Neural progenitor cell (in vitro differentiated cells): ENCODE measurements at regions not wholly inside any gene's neighbourhood (a gene's known extent, or its start where the extent isn't known, plus 50 kb on each side); places are given as distances from the start of the nearest gene placed in this dataset.

Experiments
- CTCF ChIP-seq: fragments of 200-600 bp; sonication (generic); IDR thresholded peaks from 2 replicates; pipeline ENCODE4 v1.5.1; 2017; ENCODE audit warnings: antibody characterized with exemption, mild to moderate bottlenecking
- EZH2phosphoT487 ChIP-seq: fragments of 200-600 bp; sonication (generic); IDR thresholded peaks from 2 replicates; pipeline ENCODE4 v1.6.1; 2017; ENCODE audit warnings: antibody characterized with exemption

GRCh38 chr5:104987074-104987473 is 1424.5 kb upstream of the NUDT12 start:
- TF ChIP-seq CTCF (no peak), EZH2phosphoT487 (no peak)
